Sigmoid colon (tissue), 4 donors: ENCODE measurements at regions not wholly inside any gene's neighbourhood (a gene's known extent, or its start where the extent isn't known, plus 50 kb on each side); places are given as distances from the start of the nearest gene placed in this dataset.

ENCODE experiments used
- CTCF ChIP-seq, 4 experiments: fragments of 450-650 bp in 3 of 4; fragments of 200-600 bp in 1 of 4; IDR thresholded peaks; one replicate each; pipeline ENCODE4 v1.5.1; 2016 to 2019; ENCODE audit warnings: antibody characterized with exemption in 4 of 4, mild to moderate bottlenecking in 3 of 4, moderate library complexity in 2 of 4
- EP300 ChIP-seq, 4 donors: sonication (generic); formaldehyde crosslinking; IDR thresholded peaks; one replicate each; pipeline ENCODE4 v1.6.1; 2017; ENCODE audit warnings: antibody characterized with exemption in 4 of 4
- POLR2A ChIP-seq, 2 donors: fragments of 450-650 bp; IDR thresholded peaks; one replicate each; pipeline ENCODE4 v1.6.1; 2016; ENCODE audit warnings: antibody characterized with exemption in 2 of 2, mild to moderate bottlenecking in 2 of 2, moderate library complexity in 2 of 2

DNA sequence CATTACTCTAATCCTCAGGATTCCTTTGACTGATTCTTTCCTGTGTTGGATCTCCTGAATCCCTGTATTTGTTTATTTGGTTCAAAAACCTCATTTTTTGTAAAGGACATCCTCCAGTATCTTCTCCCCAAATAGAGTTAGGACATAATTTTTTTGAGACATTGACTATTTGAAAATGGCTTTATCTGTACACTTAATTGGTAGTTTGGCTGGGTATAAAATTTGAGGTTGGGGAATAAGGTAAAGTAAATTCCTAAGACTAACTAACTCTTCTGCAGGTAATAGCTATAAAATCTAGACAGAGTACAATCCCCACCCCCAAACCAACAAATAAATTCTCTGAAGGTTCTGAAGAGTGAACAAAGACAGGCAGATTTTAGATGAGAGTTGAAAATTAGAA is 114.4 kb downstream of the CTTN start:
- no peak for TF ChIP-seq POLR2A (IDR thresholded peaks at IDR 0.05)
- TF ChIP-seq CTCF (IDR thresholded peaks at IDR 0.05) = no peak
- no peak for TF ChIP-seq EP300 (IDR thresholded peaks at IDR 0.05)
